H9 (cell line): ENCODE measurements at regions not wholly inside any gene's neighbourhood (a gene's known extent, or its start where the extent isn't known, plus 50 kb on each side); places are given as distances from the start of the nearest gene placed in this dataset.
A peak's percentile ranks its signal among the peaks of the same experiment; 100 is the strongest.

Source experiments
- DNase-seq: peaks from one replicate; pipeline ENCODE4 v3.0.0-alpha.2; 2017
- H2AFZ ChIP-seq: one replicate; pipeline ENCODE4 v1.6.1; 2013; ENCODE audit warnings: mild to moderate bottlenecking, low read length, control low read depth, moderate library complexity
- H2AK5ac ChIP-seq: 2 replicates; pipeline ENCODE4 v1.6.1; 2013; ENCODE audit warnings: low read length, control low read depth, mixed read lengths; ENCODE audit not compliant: insufficient read length
- H2BK120ac ChIP-seq: one replicate; pipeline ENCODE4 v1.6.1; 2013; ENCODE audit warnings: low read depth, mild to moderate bottlenecking, low read length, control low read depth, inconsistent platforms; ENCODE audit not compliant: poor library complexity, severe bottlenecking
- H2BK12ac ChIP-seq: 2 replicates; pipeline ENCODE4 v1.6.1; 2013; ENCODE audit warnings: low read length, control low read depth, mixed read lengths, low read depth; ENCODE audit not compliant: insufficient read length
- H2BK15ac ChIP-seq: 2 replicates; pipeline ENCODE4 v1.6.1; 2013; ENCODE audit warnings: low read depth, low read length, control low read depth
- H2BK20ac ChIP-seq: one replicate; pipeline ENCODE4 v1.6.1; 2013; ENCODE audit warnings: low read depth, mild to moderate bottlenecking, low read length, control low read depth, inconsistent platforms; ENCODE audit not compliant: poor library complexity, severe bottlenecking
- H2BK5ac ChIP-seq: 2 replicates; pipeline ENCODE4 v1.6.1; 2013; ENCODE audit warnings: low read length, control low read depth, mixed read lengths; ENCODE audit not compliant: insufficient read length
- H3K14ac ChIP-seq: 2 replicates; pipeline ENCODE4 v1.6.1; 2013; ENCODE audit warnings: low read length, control low read depth; ENCODE audit not compliant: insufficient read depth
- H3K18ac ChIP-seq: 2 replicates; pipeline ENCODE4 v1.6.1; 2013; ENCODE audit warnings: low read depth, mild to moderate bottlenecking, mixed read lengths, low read length, control low read depth; ENCODE audit not compliant: insufficient read length
- H3K23ac ChIP-seq: 2 replicates; pipeline ENCODE4 v1.6.1; 2013; ENCODE audit warnings: low read length, control low read depth, mixed read lengths, low read depth; ENCODE audit not compliant: insufficient read length
- H3K23me2 ChIP-seq: 2 replicates; pipeline ENCODE4 v1.6.1; 2013; ENCODE audit warnings: low read depth, mild to moderate bottlenecking, mixed read lengths, low read length, control low read depth; ENCODE audit not compliant: insufficient read length, poor library complexity, severe bottlenecking
- H3K27ac ChIP-seq: 2 replicates; pipeline ENCODE4 v1.5.1; 2013; ENCODE audit warnings: low read length, control low read depth, mixed read lengths, low read depth; ENCODE audit not compliant: insufficient read length
- H3K27me3 ChIP-seq: 2 replicates; pipeline ENCODE4 v1.6.1; 2013; ENCODE audit warnings: low read length, control low read depth, inconsistent platforms; ENCODE audit not compliant: insufficient read depth
- H3K4ac ChIP-seq: 2 replicates; pipeline ENCODE4 v1.6.1; 2013; ENCODE audit warnings: low read depth, mild to moderate bottlenecking, control low read depth, inconsistent platforms, low read length, moderate library complexity
- H3K4me1 ChIP-seq: 2 replicates; pipeline ENCODE4 v1.6.1; 2013; ENCODE audit warnings: low read length, control low read depth, inconsistent platforms; ENCODE audit not compliant: insufficient read depth
- H3K4me2 ChIP-seq: 2 replicates; pipeline ENCODE4 v1.6.1; 2013; ENCODE audit warnings: low read length, control low read depth, mixed read lengths; ENCODE audit not compliant: insufficient read length, insufficient read depth
- H3K56ac ChIP-seq: 2 replicates; pipeline ENCODE4 v1.6.1; 2013; ENCODE audit warnings: low read depth, mild to moderate bottlenecking, mixed read lengths, low read length, control low read depth; ENCODE audit not compliant: insufficient read length
- H3K79me1 ChIP-seq: 2 replicates; pipeline ENCODE4 v1.6.1; 2013; ENCODE audit warnings: low read depth, mild to moderate bottlenecking, moderate library complexity, low read length, control low read depth, inconsistent platforms; ENCODE audit not compliant: insufficient read depth, poor library complexity, severe bottlenecking
- H3K79me2 ChIP-seq: 2 replicates; pipeline ENCODE4 v1.6.1; 2013; ENCODE audit warnings: low read length, control low read depth, inconsistent platforms; ENCODE audit not compliant: insufficient read depth
- H3K9ac ChIP-seq: 2 replicates; pipeline ENCODE4 v1.6.1; 2013; ENCODE audit warnings: low read length, control low read depth, mixed read lengths; ENCODE audit not compliant: insufficient read length; ENCODE audit errors: extremely low read depth
- H3K9me3 ChIP-seq: one replicate; pipeline ENCODE4 v1.6.1; 2013; ENCODE audit warnings: low read depth, low read length, inconsistent platforms; ENCODE audit not compliant: control insufficient read depth
- H3T11ph ChIP-seq: one replicate; pipeline ENCODE4 v1.6.1; 2013; ENCODE audit warnings: mild to moderate bottlenecking, low read length, control low read depth, inconsistent platforms
- H4K20me1 ChIP-seq: one replicate; pipeline ENCODE4 v1.6.1; 2013; ENCODE audit not compliant: control insufficient read depth, insufficient read length, insufficient read depth
- H4K5ac ChIP-seq: 2 replicates; pipeline ENCODE4 v1.6.1; 2013; ENCODE audit warnings: low read depth, mild to moderate bottlenecking, mixed read lengths, low read length, control low read depth; ENCODE audit not compliant: insufficient read length
- H4K8ac ChIP-seq: replicated peaks from 2 replicates; pipeline ENCODE4 v1.6.1; 2013; ENCODE audit warnings: low read length, control low read depth, mixed read lengths, low read depth; ENCODE audit not compliant: insufficient read length
- H4K91ac ChIP-seq: 2 replicates; pipeline ENCODE4 v1.6.1; 2013; ENCODE audit warnings: low read depth, mild to moderate bottlenecking, moderate library complexity, mixed read lengths, low read length, control low read depth; ENCODE audit not compliant: insufficient read length
- H3K27ac Mint-ChIP-seq, 3 experiments: 2 replicates in 2 of 3; 3 replicates in 1 of 3; pipeline ENCODE4 v1.8.0; 2020 to 2021; ENCODE audit warnings: mixed read lengths in 3 of 3, mild to moderate bottlenecking in 1 of 3, moderate library complexity in 1 of 3
- H3K27me3 Mint-ChIP-seq: 2 replicates; pipeline ENCODE4 v1.8.0; 2021; ENCODE audit warnings: low read depth, mild to moderate bottlenecking, moderate library complexity, mixed read lengths
- H3K36me3 Mint-ChIP-seq, 3 experiments: 2 replicates in 2 of 3; 3 replicates in 1 of 3; pipeline ENCODE4 v1.8.0; 2020 to 2021; ENCODE audit warnings: low read depth in 3 of 3, mixed read lengths in 3 of 3; ENCODE audit not compliant: insufficient read depth in 1 of 3
- H3K4me1 Mint-ChIP-seq, 2 experiments: 2 replicates each; pipeline ENCODE4 v1.8.0; 2020; ENCODE audit warnings: mixed read lengths in 2 of 2
- H3K4me3 Mint-ChIP-seq, 2 experiments: 2 replicates in 1 of 2; 3 replicates in 1 of 2; pipeline ENCODE4 v1.8.0; 2020 to 2021; ENCODE audit warnings: mild to moderate bottlenecking in 2 of 2, mixed read lengths in 2 of 2, moderate library complexity in 1 of 2
- H3K9me3 Mint-ChIP-seq, 2 experiments: 2 replicates in 1 of 2; 3 replicates in 1 of 2; pipeline ENCODE4 v1.8.0; 2020; ENCODE audit warnings: mild to moderate bottlenecking in 2 of 2, mixed read lengths in 2 of 2, moderate library complexity in 1 of 2
- CTCF ChIP-seq: fragments of 200-600 bp; sonication (generic); conservative IDR thresholded peaks from 3 replicates; pipeline ENCODE4 v1.8.0; 2021; ENCODE audit warnings: antibody characterized with exemption, mild to moderate bottlenecking
- WGBS: extraction: QIAGEN DNeasy Blood & Tissue Kit; methylation state at CpG from one replicate; pipeline ENCODE4 v1.1.7; 2013; ENCODE audit warnings: missing lambda C conversion rate, low lambda C conversion rate, mixed read lengths; ENCODE audit not compliant: insufficient read length; ENCODE audit errors: extremely low coverage; 5-methylcytosine and 5-hydroxymethylcytosine counted together

DNA sequence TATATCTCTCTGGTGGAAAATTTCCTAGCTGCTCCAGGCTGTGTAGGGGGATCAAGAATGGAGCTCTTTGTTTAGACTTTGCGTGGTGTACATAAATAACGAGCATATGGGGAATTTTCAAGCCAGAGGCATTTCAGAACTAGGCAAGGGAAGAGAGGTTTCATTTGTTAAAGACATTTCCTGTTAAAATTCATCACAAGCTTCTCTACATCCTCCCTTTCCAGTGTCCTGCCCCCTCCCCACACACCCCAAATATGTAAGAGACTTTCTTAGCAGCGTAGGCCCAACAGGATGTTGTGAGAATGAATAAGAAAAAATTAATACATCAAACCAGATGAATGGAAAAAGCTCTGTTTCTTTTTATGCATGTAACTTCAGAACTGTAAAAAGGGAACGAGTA, 150.3 kb downstream of the GPBP1 start:
- Histone ChIP-seq H3K23ac (no peak overlapping the region), H4K91ac (no peak overlapping the region), H3K27me3 (no peaks in the 10 kb centered on the region), H2BK5ac (no peak overlapping the region), H3K18ac (no peak overlapping the region), H4K5ac (no peak overlapping the region), H3K79me1 (no peaks in the 10 kb centered on the region), H2BK15ac (no peak overlapping the region), H3K14ac (no peak overlapping the region), H2AFZ (no peak overlapping the region), H3K9me3 (no peaks in the 10 kb centered on the region), H4K20me1 (no peaks in the 10 kb centered on the region), H2BK12ac (no peak overlapping the region), H2AK5ac (no peak overlapping the region), H3K56ac (no peak overlapping the region), H3K79me2 (no peaks in the 10 kb centered on the region), H3K9ac (no peak overlapping the region), H3T11ph (no peak overlapping the region), H3K4ac (no peak overlapping the region), H3K27ac (no peak overlapping the region), H3K23me2 (no peaks in the 10 kb centered on the region), H2BK120ac (no peak overlapping the region), H2BK20ac (no peak overlapping the region), H3K4me2 (no peak overlapping the region), H3K4me1 (no peaks in the 10 kb centered on the region; the same call in 1 of the 2 replicates), H4K8ac (no peak overlapping the region)
- WGBS, result no CpG with 5 or more reads among the region's 4 CpGs
- peak overlapping the region in 1 of 3 experiments; percentile 44; a peak in 2 of 7 replicates for H3K27ac Mint-ChIP-seq
- no peak for TF ChIP-seq CTCF
- DNase-seq, result no peak
- no peaks in the 10 kb centered on the region; the same call in 1 of the 2 replicates for H3K27me3 Mint-ChIP-seq
- no peaks in the 10 kb centered on the region for H3K9me3 Mint-ChIP-seq
- H3K36me3 Mint-ChIP-seq, result no peaks in the 10 kb centered on the region
- no peak overlapping the region for H3K4me3 Mint-ChIP-seq
- no peaks in the 10 kb centered on the region for H3K4me1 Mint-ChIP-seq
